Activated CD8-positive, alpha-beta T cell treated with anti-CD3 and anti-CD28 coated beads for 36 hours (primary cell): ENCODE measurements at regions not wholly inside any gene's neighbourhood (a gene's known extent, or its start where the extent isn't known, plus 50 kb on each side); places are given as distances from the start of the nearest gene placed in this dataset.

ENCODE experiments used
- ATAC-seq: fragments of 200-7000 bp; cut with Tn5 transposase; one replicate; pipeline ENCODE4 v1.10.0; 2021; ENCODE audit warnings: mild to moderate bottlenecking, moderate library complexity
- CTCF ChIA-PET: fragments of 350-600 bp; sonication (Branson Sonifier 250); formaldehyde crosslinking; loops from one replicate; lab custom pipeline; 2021; ENCODE audit warnings: antibody characterized with exemption; lab: Charles Lee
- POLR2A ChIA-PET: fragments of 350-600 bp; sonication (Branson Sonifier 250); formaldehyde crosslinking; loops from one replicate; lab custom pipeline; 2021; ENCODE audit warnings: antibody characterized with exemption; lab: Charles Lee
- DNase-seq: peaks from one replicate; pipeline ENCODE4 v3.0.0-alpha.2; 2020
- H3K27ac Mint-ChIP-seq: one replicate; pipeline ENCODE4 v1.8.0; 2021; ENCODE audit warnings: mild to moderate bottlenecking, mixed read lengths
- H3K27me3 Mint-ChIP-seq: one replicate; pipeline ENCODE4 v1.8.0; 2021; ENCODE audit warnings: mixed read lengths
- H3K36me3 Mint-ChIP-seq: one replicate; pipeline ENCODE4 v1.8.0; 2021; ENCODE audit warnings: low read depth, mixed read lengths
- H3K4me1 Mint-ChIP-seq: one replicate; pipeline ENCODE4 v1.8.0; 2021; ENCODE audit warnings: low read depth, mixed read lengths
- H3K4me3 Mint-ChIP-seq: one replicate; pipeline ENCODE4 v1.8.0; 2021; ENCODE audit warnings: mild to moderate bottlenecking, moderate library complexity, mixed read lengths
- H3K9me3 Mint-ChIP-seq: one replicate; pipeline ENCODE4 v1.8.0; 2021; ENCODE audit warnings: mixed read lengths
- intact Hi-C: fragments of 100-400 bp; cut with micrococcal nuclease; formaldehyde crosslinking; loops from one replicate; pipeline ENCODE4 v1.10.0; 2022
- TF ChIP-seq, protein P1 (sequence below): fragments of 200-600 bp; IDR thresholded peaks from one replicate; pipeline ENCODE4 v1.8.0; 2022; ENCODE audit warnings: antibody characterized with exemption, mild to moderate bottlenecking

DNA sequence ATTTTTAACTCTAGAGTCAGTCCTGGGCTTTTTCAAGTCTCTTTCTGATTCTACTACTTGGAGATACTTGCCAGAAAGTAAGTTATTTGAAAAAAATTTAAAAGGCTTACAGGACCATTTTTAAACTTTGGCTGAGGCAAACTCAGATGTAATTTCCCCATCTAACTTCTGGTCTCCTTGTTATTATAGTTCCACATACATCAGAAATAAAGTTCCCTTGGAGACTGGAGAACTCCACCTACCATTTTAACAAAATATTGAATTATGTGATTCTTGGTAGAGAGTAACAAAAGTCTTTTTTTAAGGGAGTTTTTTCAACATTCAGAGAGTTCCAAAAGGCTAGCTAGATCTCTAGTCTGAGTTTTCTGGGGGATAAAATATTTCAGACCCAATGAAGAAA, 56.3 kb upstream of the SNX2 start:
- H3K4me3 Mint-ChIP-seq: no peak overlapping the region
- H3K4me1 Mint-ChIP-seq: no peaks in the 10 kb centered on the region
- no peaks in the 10 kb centered on the region for H3K36me3 Mint-ChIP-seq
- TF ChIP-seq, protein P1, sequence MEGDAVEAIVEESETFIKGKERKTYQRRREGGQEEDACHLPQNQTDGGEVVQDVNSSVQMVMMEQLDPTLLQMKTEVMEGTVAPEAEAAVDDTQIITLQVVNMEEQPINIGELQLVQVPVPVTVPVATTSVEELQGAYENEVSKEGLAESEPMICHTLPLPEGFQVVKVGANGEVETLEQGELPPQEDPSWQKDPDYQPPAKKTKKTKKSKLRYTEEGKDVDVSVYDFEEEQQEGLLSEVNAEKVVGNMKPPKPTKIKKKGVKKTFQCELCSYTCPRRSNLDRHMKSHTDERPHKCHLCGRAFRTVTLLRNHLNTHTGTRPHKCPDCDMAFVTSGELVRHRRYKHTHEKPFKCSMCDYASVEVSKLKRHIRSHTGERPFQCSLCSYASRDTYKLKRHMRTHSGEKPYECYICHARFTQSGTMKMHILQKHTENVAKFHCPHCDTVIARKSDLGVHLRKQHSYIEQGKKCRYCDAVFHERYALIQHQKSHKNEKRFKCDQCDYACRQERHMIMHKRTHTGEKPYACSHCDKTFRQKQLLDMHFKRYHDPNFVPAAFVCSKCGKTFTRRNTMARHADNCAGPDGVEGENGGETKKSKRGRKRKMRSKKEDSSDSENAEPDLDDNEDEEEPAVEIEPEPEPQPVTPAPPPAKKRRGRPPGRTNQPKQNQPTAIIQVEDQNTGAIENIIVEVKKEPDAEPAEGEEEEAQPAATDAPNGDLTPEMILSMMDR: no peak
- H3K27me3 Mint-ChIP-seq: peaks cover 11% of the 10 kb centered on the region
- H3K9me3 Mint-ChIP-seq: no peaks in the 10 kb centered on the region
- H3K27ac Mint-ChIP-seq: no peak overlapping the region
- ATAC-seq (no peak), DNase-seq (no peak)
- intact Hi-C loops: no loop called here
- CTCF ChIA-PET: interaction anchor here (1.2 kb wide), 1 partner anchor 14 kb away, joined by 3 read pairs; no protein-coding TSS in a partner anchor
- POLR2A ChIA-PET: no interaction called here

GRCh38 chr5:122719991-122720746, 54.7 kb upstream of the SNX2 start:
- Mint-ChIP-seq H3K27ac (no peak overlapping the region), H3K27me3 (peaks cover 11% of the 10 kb centered on the region), H3K4me1 (no peaks in the 10 kb centered on the region), H3K4me3 (no peak overlapping the region), H3K36me3 (no peaks in the 10 kb centered on the region), H3K9me3 (no peaks in the 10 kb centered on the region)
- TF ChIP-seq, protein P1: no peak
- ChIA-PET POLR2A (no interaction called here), CTCF (interaction anchor here (1.8 kb wide), 1 partner anchor 16 kb away, joined by 5 read pairs; no protein-coding TSS in a partner anchor)
- ATAC-seq (no peak), DNase-seq (no peak)
- intact Hi-C loops: no loop called here

GRCh38 chr5:122721127-122721526, 53.8 kb upstream of the SNX2 start:
- ATAC-seq: no peak

GRCh38 chr5:122722341-122722740, 52.5 kb upstream of the SNX2 start:
- Mint-ChIP-seq H3K27ac (no peak overlapping the region), H3K4me1 (no peaks in the 10 kb centered on the region), H3K27me3 (peaks cover 12% of the 10 kb centered on the region), H3K9me3 (no peaks in the 10 kb centered on the region), H3K36me3 (no peaks in the 10 kb centered on the region), H3K4me3 (no peak overlapping the region)
- intact Hi-C loops: no loop called here
- DNase-seq: no peak
- TF ChIP-seq, protein P1: no peak
- POLR2A ChIA-PET: no interaction called here
- CTCF ChIA-PET: no interaction called here
- no peak for ATAC-seq

More at GRCh38 chr5:122721127-122721526, 53.8 kb upstream of the SNX2 start:
- no peak for DNase-seq
- TF ChIP-seq, protein P1: no peak
- no peaks in the 10 kb centered on the region for H3K9me3 Mint-ChIP-seq
- POLR2A ChIA-PET: no interaction called here
- no peak overlapping the region for H3K4me3 Mint-ChIP-seq
- H3K27me3 Mint-ChIP-seq: peaks cover 11% of the 10 kb centered on the region
- H3K27ac Mint-ChIP-seq: no peak overlapping the region
- CTCF ChIA-PET: interaction anchor here (1.8 kb wide), 1 partner anchor 17 kb away, joined by 5 read pairs; no protein-coding TSS in a partner anchor
- H3K4me1 Mint-ChIP-seq: no peaks in the 10 kb centered on the region
- intact Hi-C loops: no loop called here
- H3K36me3 Mint-ChIP-seq: no peaks in the 10 kb centered on the region

DNA sequence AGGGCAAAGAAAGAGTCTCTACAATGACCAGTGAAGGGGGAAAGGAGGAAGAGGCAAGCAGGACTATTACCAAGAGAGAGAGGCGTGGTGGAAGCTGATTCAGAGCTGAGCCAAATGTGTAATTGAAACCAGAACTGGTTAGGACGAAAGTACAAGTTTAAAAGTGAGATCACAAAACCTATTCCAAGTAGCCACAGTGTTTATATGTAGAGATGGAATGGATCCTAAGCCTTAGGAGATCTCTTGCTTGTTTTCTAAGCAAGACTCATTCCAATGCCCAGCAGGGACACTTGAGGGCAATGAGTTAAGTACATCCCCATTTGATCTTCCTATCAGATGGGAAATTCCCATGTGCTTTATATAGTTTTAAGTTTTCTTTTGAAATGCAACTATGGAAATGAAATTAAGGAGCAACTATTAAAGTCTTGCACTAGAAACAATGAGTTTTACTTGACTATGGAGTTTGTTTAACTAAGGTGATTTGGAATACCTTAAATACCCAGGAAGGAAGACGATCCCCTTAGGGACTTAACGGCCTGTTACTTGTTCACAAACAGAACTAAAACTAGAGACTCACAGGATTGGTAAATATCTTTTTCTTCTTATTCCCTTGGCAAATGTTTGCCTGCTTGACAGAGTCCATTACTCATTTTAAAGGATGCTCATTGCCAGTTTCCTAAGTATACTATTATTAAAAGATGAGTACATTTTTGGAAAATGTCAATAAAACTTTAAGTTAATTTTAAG, 51.1 kb upstream of the SNX2 start:
- Mint-ChIP-seq H3K4me1 (no peaks in the 10 kb centered on the region), H3K27me3 (peaks cover 15% of the 10 kb centered on the region), H3K27ac (no peak overlapping the region), H3K9me3 (no peaks in the 10 kb centered on the region), H3K36me3 (no peaks in the 10 kb centered on the region), H3K4me3 (no peak overlapping the region)
- TF ChIP-seq, protein P1: no peak
- intact Hi-C loops: no loop called here
- POLR2A ChIA-PET: no interaction called here
- peak; percentile 7 for DNase-seq
- CTCF ChIA-PET: no interaction called here
- ATAC-seq: peak; percentile 42
